Astrocyte of the cerebellum (primary cell): ENCODE measurements at regions not wholly inside any gene's neighbourhood (a gene's known extent, or its start where the extent isn't known, plus 50 kb on each side); places are given as distances from the start of the nearest gene placed in this dataset.

Experiments used
- DNase-seq: peaks from one replicate; pipeline ENCODE4 v3.0.0-alpha.2; 2011; ENCODE audit warnings: low read depth
- H3K4me3 ChIP-seq: 2 replicates; pipeline ENCODE4 v1.5.1; 2011; ENCODE audit warnings: mild to moderate bottlenecking, low read depth, low read length, moderate library complexity
- CTCF ChIP-seq: IDR thresholded peaks from 2 replicates; pipeline ENCODE4 v1.5.1; 2012; ENCODE audit warnings: low read length, low read depth, moderate library complexity, mild to moderate bottlenecking; ENCODE audit errors: missing control alignments
- in situ Hi-C: cut with HindIII; loops from 2 replicates; pipeline ENCODE4 v1.10.0; 2017; ENCODE audit warnings: low sequenced_read_pairs

GRCh38 chr18:72922895-72923294 lies 55.1 kb upstream of the NETO1 start:
- no peak overlapping the region for H3K4me3 ChIP-seq
- TF ChIP-seq CTCF: no peak
- no peak for DNase-seq
- in situ Hi-C loops: no loop called here
